ENCODE measurements at regions not wholly inside any gene's neighbourhood (a gene's known extent, or its start where the extent isn't known, plus 50 kb on each side); places are given as distances from the start of the nearest gene placed in this dataset.
"Not testable (repeated sequence)": the region's sequence is repeated elsewhere in the genome, so short reads cannot be mapped to it uniquely, and the experiment has no call there.

GRCh38 chr4:137394018-137394417 lies 138.3 kb downstream of the PCDH18 start:
- DNase-seq (ENCODE audit: low spot score) = no peak

GRCh38 chr4:137393044-137393443 lies 139.2 kb downstream of the PCDH18 start:
- peak; percentile 97 for DNase-seq (ENCODE audit: low spot score)

- DNase-seq (ENCODE audit: low spot score) = no peak
Observed at GRCh38 chr4:137390707-137391106, 141.6 kb downstream of the PCDH18 start.

- no peak for DNase-seq (ENCODE audit: low spot score)
Observed at GRCh38 chr4:137389911-137390520, 142.3 kb downstream of the PCDH18 start.

DNA sequence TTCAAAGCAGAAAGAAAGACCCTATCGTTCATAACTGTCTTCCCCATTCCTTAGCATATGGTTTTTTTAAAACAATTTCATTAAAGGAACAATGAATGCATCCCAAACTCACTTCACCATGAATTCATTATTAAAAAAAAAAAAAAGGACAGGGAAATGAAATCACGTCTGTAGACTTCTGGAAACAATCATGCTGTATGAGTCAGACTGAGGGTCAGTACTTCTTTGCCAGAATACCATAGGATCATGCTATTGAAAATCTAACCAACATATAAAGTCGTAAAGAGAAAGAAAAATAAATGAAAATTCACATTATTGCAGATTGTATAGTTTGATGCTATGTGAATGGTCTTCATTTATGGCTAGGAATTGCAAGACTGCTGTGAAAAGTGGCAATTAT lies 144.4 kb downstream of the PCDH18 start:
- peak; percentile 65 for DNase-seq (ENCODE audit: low spot score)

GRCh38 chr4:137384476-137384875 lies 147.8 kb downstream of the PCDH18 start:
- no peak for DNase-seq (ENCODE audit: low spot score)

DNA sequence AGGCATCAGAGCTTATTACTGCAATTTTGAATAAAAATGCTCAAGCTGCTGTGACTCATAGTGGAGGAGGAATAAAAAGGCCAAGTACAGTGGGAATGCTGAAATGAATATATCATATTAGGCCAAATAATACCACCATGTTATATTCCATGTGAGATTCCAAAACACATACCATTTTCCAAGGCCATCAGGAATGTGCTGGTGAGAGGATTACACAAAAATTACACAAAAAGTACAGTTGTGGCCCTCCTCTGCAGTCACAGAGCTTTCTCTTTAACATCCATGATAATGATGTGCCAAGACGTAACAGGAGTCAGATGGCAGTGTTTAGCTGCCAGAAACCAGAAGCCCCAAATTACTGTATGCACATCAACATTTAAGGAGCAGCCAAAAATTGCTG lies 153.5 kb downstream of the PCDH18 start:
- no peak for DNase-seq (ENCODE audit: low spot score)

GRCh38 chr4:137378393-137378792 lies 153.9 kb downstream of the PCDH18 start:
- DNase-seq (ENCODE audit: low spot score) = no peak

DNA sequence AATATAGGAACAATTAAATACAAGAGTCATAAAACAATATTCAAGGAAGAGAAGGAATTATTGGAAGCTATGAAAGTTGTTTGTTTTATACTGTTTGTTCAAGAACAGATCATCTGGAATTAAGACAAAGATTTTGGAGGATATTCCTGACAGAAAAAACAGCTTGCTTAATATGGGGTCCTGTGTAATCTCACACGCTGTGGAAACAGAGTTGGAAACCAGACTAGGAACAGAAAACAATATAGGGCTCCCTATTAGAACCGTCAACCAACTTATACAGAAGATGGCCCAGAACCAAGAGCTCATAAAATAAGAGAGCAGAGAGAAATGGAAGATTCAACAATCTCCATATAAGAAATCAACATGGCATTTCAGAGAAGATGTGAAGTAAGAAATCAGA lies 156.0 kb downstream of the PCDH18 start:
- peak; percentile 68 for DNase-seq (ENCODE audit: low spot score)

- peak; percentile 76 for DNase-seq (ENCODE audit: low spot score)
Observed at GRCh38 chr4:137375111-137375850, 157.0 kb downstream of the PCDH18 start.

DNA sequence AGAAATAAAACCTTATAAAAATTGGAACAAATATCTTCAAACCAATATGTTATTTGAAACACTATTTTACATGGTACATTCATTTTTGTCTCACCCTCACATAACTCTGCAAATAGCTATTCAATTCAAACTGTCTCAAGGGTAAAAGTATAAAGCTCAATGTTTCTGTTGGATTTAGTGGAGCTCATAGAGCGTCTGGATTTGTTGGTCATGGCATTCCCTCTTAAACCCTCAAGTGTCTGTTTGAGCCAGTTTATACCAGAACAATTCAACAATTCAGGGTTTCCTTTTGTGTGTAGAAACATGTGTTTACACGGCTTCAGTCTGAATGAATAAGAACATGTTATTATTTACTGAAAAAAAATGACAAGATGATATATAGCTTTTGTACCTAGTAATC lies 161.6 kb downstream of the PCDH18 start:
- DNase-seq (ENCODE audit: low spot score) = peak; percentile 81

- DNase-seq (ENCODE audit: low spot score) = no peak
Observed at GRCh38 chr4:137370206-137370633, 162.1 kb downstream of the PCDH18 start.

GRCh38 chr4:137367620-137368019 lies 164.7 kb downstream of the PCDH18 start:
- no peak for DNase-seq (ENCODE audit: low spot score)

- no peak for DNase-seq (ENCODE audit: low spot score)
Observed at GRCh38 chr4:137363496-137363895, 168.8 kb downstream of the PCDH18 start.

- no peak for DNase-seq (ENCODE audit: low spot score)
Observed at GRCh38 chr4:137361756-137362470, 170.4 kb downstream of the PCDH18 start.

- no peak for DNase-seq (ENCODE audit: low spot score)
Observed at GRCh38 chr4:137360761-137361160, 171.5 kb downstream of the PCDH18 start.

DNA sequence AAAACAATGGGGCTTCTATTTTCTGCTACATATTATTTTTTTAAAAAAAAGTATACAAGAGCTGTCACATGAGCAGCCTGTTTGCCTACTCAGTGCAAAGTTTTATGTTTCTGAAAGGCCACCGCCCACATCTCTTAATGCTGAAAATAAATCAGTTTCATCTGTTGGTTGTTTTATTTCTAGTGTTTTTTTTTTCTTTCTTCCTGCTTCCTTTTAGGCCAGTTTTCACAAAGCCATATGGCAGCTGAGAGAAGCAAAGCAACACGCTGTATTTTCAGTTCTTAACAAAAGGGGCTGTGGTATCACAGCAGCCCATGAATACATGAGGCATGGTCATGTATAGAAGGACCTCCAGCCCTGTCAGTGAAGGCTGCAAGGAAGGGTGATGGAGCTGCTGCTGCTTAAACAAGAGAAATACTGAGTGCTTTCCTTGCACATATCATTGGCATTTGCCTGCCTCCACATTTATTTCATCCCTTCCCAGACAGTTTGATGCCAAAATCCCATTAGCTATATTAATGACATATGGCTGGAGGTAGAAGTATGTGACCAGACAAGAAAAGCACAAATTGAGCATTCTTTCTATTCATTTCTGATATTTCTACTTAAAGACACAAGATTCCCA lies 172.5 kb downstream of the PCDH18 start:
- DNase-seq (ENCODE audit: low spot score) = peak; percentile 82

GRCh38 chr4:137354562-137354961 lies 177.7 kb downstream of the PCDH18 start:
- DNase-seq (ENCODE audit: low spot score) = not testable (repeated sequence)

GRCh38 chr4:137347371-137347770 lies 184.9 kb downstream of the PCDH18 start:
- DNase-seq (ENCODE audit: low spot score) = no peak

- DNase-seq (ENCODE audit: low spot score) = peak; percentile 51
Observed at GRCh38 chr4:137345597-137345996, 186.7 kb downstream of the PCDH18 start.

- no peak for DNase-seq (ENCODE audit: low spot score)
Observed at GRCh38 chr4:137343221-137343620, 189.1 kb downstream of the PCDH18 start.

DNA sequence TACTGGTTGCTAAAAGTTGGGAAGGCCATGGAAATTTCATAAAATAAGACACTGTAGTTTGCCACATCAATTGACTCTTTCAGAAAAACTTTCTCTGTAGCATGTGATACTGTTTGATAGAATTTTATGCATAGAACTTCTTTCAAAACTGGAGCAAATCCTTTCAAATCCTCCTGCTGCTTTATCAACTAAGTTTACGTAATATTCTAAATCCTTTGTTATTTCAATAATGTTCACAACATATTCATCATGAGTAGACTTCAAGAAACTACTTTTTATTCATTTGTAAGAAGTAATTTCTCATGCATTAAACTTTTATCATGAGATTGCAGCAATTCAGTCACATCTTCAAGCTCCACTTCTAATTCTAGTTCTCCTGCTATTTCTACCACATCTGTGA lies 199.3 kb downstream of the PCDH18 start:
- peak; percentile 86 for DNase-seq (ENCODE audit: low spot score)

Data from umbilical cord (tissue), 1 donor.